ENCODE measurements at regions not wholly inside any gene's neighbourhood (a gene's known extent, or its start where the extent isn't known, plus 50 kb on each side); places are given as distances from the start of the nearest gene placed in this dataset.
"Not testable (repeated sequence)": the region's sequence is repeated elsewhere in the genome, so short reads cannot be mapped to it uniquely, and the experiment has no call there.

DNA sequence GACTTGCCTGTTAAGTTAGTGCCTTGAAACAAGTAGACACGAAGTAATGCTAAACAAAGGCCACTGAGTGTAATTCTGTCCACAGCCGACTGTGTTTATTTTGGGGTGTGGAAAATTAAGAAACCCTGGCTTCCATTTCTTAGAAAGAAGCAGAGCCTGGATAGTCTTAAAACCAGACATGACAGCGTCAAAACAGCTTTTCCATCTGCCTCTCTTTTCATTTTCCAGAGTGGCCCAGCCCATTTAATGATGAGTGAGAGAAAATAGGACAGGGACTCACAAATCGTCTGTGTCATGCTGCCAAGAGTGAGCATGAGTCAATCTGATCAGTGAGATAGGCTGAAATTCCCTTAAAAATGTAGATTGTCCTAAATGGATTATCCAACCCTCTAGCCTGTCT lies 485.9 kb downstream of the JRKL start:
- Histone ChIP-seq H3K36me3 (replicated peaks) (no peaks in the 10 kb centered on the region), H3K27ac (no peak overlapping the region), H3K27me3 (replicated peaks) (no peaks in the 10 kb centered on the region), H3K4me3 (ENCODE audit: low read depth, low read length) (no peak overlapping the region)
- TF ChIP-seq, protein P1, sequence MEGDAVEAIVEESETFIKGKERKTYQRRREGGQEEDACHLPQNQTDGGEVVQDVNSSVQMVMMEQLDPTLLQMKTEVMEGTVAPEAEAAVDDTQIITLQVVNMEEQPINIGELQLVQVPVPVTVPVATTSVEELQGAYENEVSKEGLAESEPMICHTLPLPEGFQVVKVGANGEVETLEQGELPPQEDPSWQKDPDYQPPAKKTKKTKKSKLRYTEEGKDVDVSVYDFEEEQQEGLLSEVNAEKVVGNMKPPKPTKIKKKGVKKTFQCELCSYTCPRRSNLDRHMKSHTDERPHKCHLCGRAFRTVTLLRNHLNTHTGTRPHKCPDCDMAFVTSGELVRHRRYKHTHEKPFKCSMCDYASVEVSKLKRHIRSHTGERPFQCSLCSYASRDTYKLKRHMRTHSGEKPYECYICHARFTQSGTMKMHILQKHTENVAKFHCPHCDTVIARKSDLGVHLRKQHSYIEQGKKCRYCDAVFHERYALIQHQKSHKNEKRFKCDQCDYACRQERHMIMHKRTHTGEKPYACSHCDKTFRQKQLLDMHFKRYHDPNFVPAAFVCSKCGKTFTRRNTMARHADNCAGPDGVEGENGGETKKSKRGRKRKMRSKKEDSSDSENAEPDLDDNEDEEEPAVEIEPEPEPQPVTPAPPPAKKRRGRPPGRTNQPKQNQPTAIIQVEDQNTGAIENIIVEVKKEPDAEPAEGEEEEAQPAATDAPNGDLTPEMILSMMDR (IDR thresholded peaks at IDR 0.05; ENCODE audit: low read depth, low read length, missing control alignments) = no peak
- no peak for DNase-seq
- in situ Hi-C loops (cut with HindIII; ENCODE audit: low pct_ligation_motif_present, low sequenced_read_pairs) = no loop called here

DNA sequence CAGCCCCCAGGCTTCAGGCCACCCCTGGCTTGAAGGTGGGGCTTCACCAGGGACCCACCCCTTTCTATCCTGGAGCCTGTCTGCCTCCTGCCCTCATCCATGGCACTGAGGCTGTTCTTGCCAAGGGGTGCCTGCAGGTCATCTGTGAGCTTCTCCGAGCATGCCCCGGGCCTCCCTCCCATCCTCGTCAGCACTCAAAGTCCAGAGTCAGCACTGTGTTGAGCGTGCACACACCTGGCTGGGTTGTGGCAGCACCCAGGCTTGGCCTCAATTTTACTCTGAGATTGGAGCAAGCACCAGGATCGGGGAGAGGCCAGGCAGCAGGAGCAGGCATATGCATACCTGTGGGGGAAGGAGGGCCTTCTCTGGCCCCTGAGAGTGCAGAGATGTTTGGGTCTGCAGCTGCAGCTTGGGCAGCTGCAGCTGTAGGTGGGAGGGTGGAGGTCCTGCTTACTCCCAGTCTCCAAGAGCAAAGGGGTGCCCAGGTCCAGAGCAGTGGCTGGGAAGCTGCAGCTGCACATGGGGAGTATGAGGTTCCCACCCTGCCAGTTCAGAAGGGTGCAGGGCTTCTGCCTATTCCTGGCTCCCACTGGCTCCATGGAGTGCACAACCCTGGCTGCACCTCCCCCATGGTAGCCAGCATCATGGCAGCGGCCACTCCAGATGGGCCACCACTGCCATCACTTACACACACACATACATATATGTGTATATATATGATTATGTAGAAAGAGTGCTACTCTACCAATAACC lies 488.7 kb downstream of the JRKL start:
- Histone ChIP-seq H3K27me3 (replicated peaks) (no peaks in the 10 kb centered on the region), H3K4me3 (ENCODE audit: low read depth, low read length) (no peak overlapping the region), H3K27ac (no peak overlapping the region), H3K36me3 (replicated peaks) (no peaks in the 10 kb centered on the region)
- TF ChIP-seq, protein P1 (IDR thresholded peaks at IDR 0.05; ENCODE audit: low read depth, low read length, missing control alignments) = no peak
- no peak for DNase-seq
- in situ Hi-C loops (cut with HindIII; ENCODE audit: low pct_ligation_motif_present, low sequenced_read_pairs) = no loop called here

DNA sequence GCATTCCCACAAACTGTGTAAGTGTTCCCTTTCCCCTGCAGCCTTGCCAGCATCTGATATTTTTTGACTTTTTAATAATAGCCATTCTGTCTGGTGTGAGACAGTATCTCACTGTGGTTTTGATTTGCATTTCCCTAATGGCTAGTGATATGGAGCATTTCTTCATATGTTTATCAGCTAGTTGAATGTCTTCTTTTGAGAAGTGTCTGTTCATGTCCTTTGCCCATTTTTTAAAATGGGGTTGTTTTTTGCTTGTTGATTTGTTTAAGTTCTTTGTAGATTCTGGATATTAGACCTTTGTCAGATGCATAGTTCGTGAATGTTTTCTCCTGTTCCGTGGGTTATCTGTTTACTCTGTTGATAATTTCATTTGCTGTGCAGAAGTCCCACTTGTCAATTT lies 492.8 kb downstream of the JRKL start:
- DNase-seq; H3K4me3 ChIP-seq (ENCODE audit: low read depth, low read length); H3K36me3 ChIP-seq (replicated peaks); in situ Hi-C loops (cut with HindIII; ENCODE audit: low pct_ligation_motif_present, low sequenced_read_pairs); H3K27me3 ChIP-seq (replicated peaks); H3K27ac ChIP-seq: not testable (repeated sequence)

DNA sequence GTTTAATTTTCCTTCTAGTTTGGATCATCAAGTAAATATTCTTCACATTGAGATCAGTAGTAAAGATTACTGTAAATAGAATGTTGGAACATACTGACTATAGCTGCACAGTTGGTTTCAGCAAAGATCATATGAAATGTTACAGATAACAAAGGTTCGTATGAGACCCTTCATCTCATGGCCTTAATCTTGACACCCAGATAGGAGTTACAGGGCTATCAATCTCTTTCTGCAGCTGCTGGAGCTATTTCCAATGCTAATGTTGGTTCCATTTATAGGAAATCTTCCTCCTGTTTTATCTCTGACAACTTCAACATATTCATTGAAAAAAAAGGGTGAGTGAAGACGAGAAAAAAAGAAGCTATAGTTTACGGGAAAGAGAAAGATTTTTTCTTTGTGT lies 495.6 kb downstream of the JRKL start:
- Histone ChIP-seq H3K4me3 (ENCODE audit: low read depth, low read length) (no peak overlapping the region), H3K27me3 (replicated peaks) (no peaks in the 10 kb centered on the region), H3K36me3 (replicated peaks) (no peaks in the 10 kb centered on the region), H3K27ac (no peak overlapping the region)
- TF ChIP-seq, protein P1 (IDR thresholded peaks at IDR 0.05; ENCODE audit: low read depth, low read length, missing control alignments) = no peak
- DNase-seq = no peak
- in situ Hi-C loops (cut with HindIII; ENCODE audit: low pct_ligation_motif_present, low sequenced_read_pairs) = no loop called here

DNA sequence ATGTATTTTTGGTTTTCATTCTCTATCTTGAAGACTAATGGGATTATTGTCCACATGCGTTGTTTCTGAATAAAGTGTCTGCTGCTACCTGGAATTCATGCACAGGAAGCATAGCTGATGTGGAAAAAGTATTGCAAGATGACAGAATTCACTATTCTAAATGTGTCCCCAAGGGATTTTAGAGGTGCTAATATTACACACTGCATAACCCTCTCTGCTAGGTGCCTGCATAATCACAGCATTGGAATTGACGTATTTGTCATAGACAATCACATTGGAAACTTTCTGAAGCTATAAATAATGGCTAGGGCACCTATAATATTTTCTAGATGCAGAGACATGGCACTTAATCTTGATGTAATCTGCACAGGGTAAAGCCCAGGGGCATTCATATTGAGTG lies 496.1 kb downstream of the JRKL start:
- H3K27ac ChIP-seq = no peak overlapping the region
- no peaks in the 10 kb centered on the region for H3K36me3 ChIP-seq (replicated peaks)
- no peak overlapping the region for H3K4me3 ChIP-seq (ENCODE audit: low read depth, low read length)
- TF ChIP-seq, protein P1 (IDR thresholded peaks at IDR 0.05; ENCODE audit: low read depth, low read length, missing control alignments) = no peak
- DNase-seq = no peak
- H3K27me3 ChIP-seq (replicated peaks) = no peaks in the 10 kb centered on the region
- in situ Hi-C loops (cut with HindIII; ENCODE audit: low pct_ligation_motif_present, low sequenced_read_pairs) = no loop called here

DNA sequence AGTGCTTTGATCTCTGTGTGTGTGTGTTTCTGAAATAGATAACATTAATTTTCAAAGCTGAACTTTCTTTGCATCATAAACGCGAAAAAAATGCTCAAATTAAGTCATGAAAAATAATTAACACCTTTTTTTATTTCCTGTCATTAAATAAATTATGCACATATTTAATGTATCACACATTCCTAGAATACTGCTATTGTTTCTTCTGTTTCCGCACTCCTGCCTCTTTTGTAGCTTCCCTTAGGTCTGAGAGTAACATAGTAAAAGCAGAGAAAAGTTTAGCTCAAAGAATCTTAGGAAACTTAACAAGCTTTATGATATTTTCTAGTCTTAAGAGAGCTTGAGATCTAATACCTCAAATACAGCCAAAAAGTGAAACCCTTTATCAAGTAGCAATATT lies 504.2 kb downstream of the JRKL start:
- Histone ChIP-seq H3K36me3 (replicated peaks) (no peaks in the 10 kb centered on the region), H3K4me3 (ENCODE audit: low read depth, low read length) (no peak overlapping the region), H3K27ac (no peak overlapping the region), H3K27me3 (replicated peaks) (no peaks in the 10 kb centered on the region)
- in situ Hi-C loops (cut with HindIII; ENCODE audit: low pct_ligation_motif_present, low sequenced_read_pairs) = no loop called here
- TF ChIP-seq, protein P1 (IDR thresholded peaks at IDR 0.05; ENCODE audit: low read depth, low read length, missing control alignments) = no peak
- no peak for DNase-seq

All from brain microvascular endothelial cell (primary cell).